ENCODE measurements at regions not wholly inside any gene's neighbourhood (a gene's known extent, or its start where the extent isn't known, plus 50 kb on each side); places are given as distances from the start of the nearest gene placed in this dataset.

GRCh38 chr3:193943851-193944517, 192.0 kb upstream of the HES1 start:
- Histone ChIP-seq H3K27ac (ENCODE audit: low read depth) (peak overlapping the region; percentile 6; the same call in 1 of the 2 replicates), H3K4me2 (peak overlapping the region; percentile 78), H3K79me2 (replicated peaks; ENCODE audit: insufficient read depth) (no peaks in the 10 kb centered on the region), H3K4me1 (ENCODE audit: insufficient read depth) (peaks cover 56% of the 10 kb centered on the region), H2AFZ (peak overlapping the region; percentile 57), H3K36me3 (ENCODE audit: insufficient read depth) (no peaks in the 10 kb centered on the region), H3F3A (replicated peaks; ENCODE audit: low read depth) (peaks cover 12% of the 10 kb centered on the region; the same call in 1 of the 2 replicates), H3K4me3 (peak overlapping the region; percentile 48), H4K20me1 (replicated peaks; ENCODE audit: insufficient read depth) (no peaks in the 10 kb centered on the region), H3K27me3 (ENCODE audit: insufficient read depth) (peaks cover 28% of the 10 kb centered on the region), H3K9me2 (ENCODE audit: insufficient read depth) (peaks cover 6% of the 10 kb centered on the region; the same call in 1 of the 2 replicates)
- peaks cover 43% of the 10 kb centered on the region for H3K4me1 Mint-ChIP-seq
- ATAC-seq, result peak; percentile 59
- H3K9me3 Mint-ChIP-seq, result no peaks in the 10 kb centered on the region; the same call in 2 of the 3 replicates
- DNase-seq (ENCODE audit: low spot score), result peak; percentile 60
- H3K27ac Mint-ChIP-seq, result no peak overlapping the region
- H3K36me3 Mint-ChIP-seq (ENCODE audit: low read depth), result no peaks in the 10 kb centered on the region
- TF ChIP-seq ZNF114 (CRISPR knock-in tag; IDR thresholded peaks at IDR 0.05) (no peak), ETS1 (IDR thresholded peaks at IDR 0.05) (no peak), EZH2phosphoT487 (IDR thresholded peaks at IDR 0.05; ENCODE audit: unreplicated experiment) (no peak), POLR2AphosphoS5 (IDR thresholded peaks at IDR 0.05; ENCODE audit: low read depth) (no peak), REST (IDR thresholded peaks at IDR 0.05; ENCODE audit: unreplicated experiment) (no peak), CTCF (conservative IDR thresholded peaks at IDR 0.05; ENCODE audit: low read depth in 2 of 2) (no peak), EZH2 (IDR thresholded peaks at IDR 0.05; ENCODE audit: low read depth, unreplicated experiment) (no peak), ZNF331 (CRISPR knock-in tag; IDR thresholded peaks at IDR 0.05; ENCODE audit: low read depth) (no peak), JUNB (IDR thresholded peaks at IDR 0.05; ENCODE audit: unreplicated experiment) (no peak), CREB1 (CRISPR knock-in tag; IDR thresholded peaks at IDR 0.05; ENCODE audit: low read depth) (no peak), STAT1 (IDR thresholded peaks at IDR 0.05; ENCODE audit: unreplicated experiment) (no peak), NANOG (IDR thresholded peaks at IDR 0.05; ENCODE audit: borderline replicate concordance) (no peak), ZNF462 (CRISPR knock-in tag; IDR thresholded peaks at IDR 0.05) (no peak)
- peaks cover 10% of the 10 kb centered on the region for H3K27me3 Mint-ChIP-seq (ENCODE audit: insufficient read depth, low read depth, poor library complexity)
- H3K4me3 Mint-ChIP-seq, result peak overlapping the region; percentile 32; the same call in 2 of the 3 replicates
